HG02642 (cell line): ENCODE measurements at regions not wholly inside any gene's neighbourhood (a gene's known extent, or its start where the extent isn't known, plus 50 kb on each side); places are given as distances from the start of the nearest gene placed in this dataset.

Source experiments
- ATAC-seq: cut with Tn5 transposase; IDR thresholded peaks from one replicate; pipeline ENCODE4 v1.9.1; 2021; ENCODE audit warnings: mild to moderate bottlenecking; ENCODE audit not compliant: unreplicated experiment, poor library complexity

GRCh38 chr3:182180654-182181385 lies 469.1 kb downstream of the SOX2 start:
- ATAC-seq = no peak

- no peak for ATAC-seq
Observed at GRCh38 chr3:182182531-182182968, 470.8 kb downstream of the SOX2 start.

GRCh38 chr3:182183716-182184430 lies 472.1 kb downstream of the SOX2 start:
- ATAC-seq = no peak

GRCh38 chr3:182185313-182185712 lies 473.6 kb downstream of the SOX2 start:
- no peak for ATAC-seq

GRCh38 chr3:182190056-182190455 lies 478.3 kb downstream of the SOX2 start:
- no peak for ATAC-seq

GRCh38 chr3:182198345-182198744 lies 486.6 kb downstream of the SOX2 start:
- ATAC-seq = no peak

GRCh38 chr3:182201456-182202168 lies 489.9 kb downstream of the SOX2 start:
- no peak for ATAC-seq

GRCh38 chr3:182212479-182213076 lies 500.9 kb downstream of the SOX2 start:
- no peak for ATAC-seq

GRCh38 chr3:182214416-182214815 lies 502.7 kb downstream of the SOX2 start:
- no peak for ATAC-seq

GRCh38 chr3:182215881-182216280 lies 504.2 kb downstream of the SOX2 start:
- ATAC-seq = no peak

GRCh38 chr3:182216311-182216970 lies 504.7 kb downstream of the SOX2 start:
- ATAC-seq = no peak

- ATAC-seq = no peak
Observed at GRCh38 chr3:182220013-182220412, 508.3 kb downstream of the SOX2 start.

- no peak for ATAC-seq
Observed at GRCh38 chr3:182220471-182220870, 508.7 kb downstream of the SOX2 start.

GRCh38 chr3:182226995-182227394 lies 515.3 kb downstream of the SOX2 start:
- ATAC-seq = no peak

GRCh38 chr3:182233405-182233804 lies 521.7 kb downstream of the SOX2 start:
- ATAC-seq = no peak

- no peak for ATAC-seq
Observed at GRCh38 chr3:182233957-182234356, 522.2 kb downstream of the SOX2 start.

- no peak for ATAC-seq
Observed at GRCh38 chr3:182234881-182235280, 523.2 kb downstream of the SOX2 start.

GRCh38 chr3:182235504-182235903 lies 523.8 kb downstream of the SOX2 start:
- ATAC-seq = no peak

GRCh38 chr3:182238126-182238525 lies 526.4 kb downstream of the SOX2 start:
- ATAC-seq = no peak

- ATAC-seq = no peak
Observed at GRCh38 chr3:182239316-182239715, 527.6 kb downstream of the SOX2 start.
